ENCODE measurements at regions not wholly inside any gene's neighbourhood (a gene's known extent, or its start where the extent isn't known, plus 50 kb on each side); places are given as distances from the start of the nearest gene placed in this dataset.

DNA sequence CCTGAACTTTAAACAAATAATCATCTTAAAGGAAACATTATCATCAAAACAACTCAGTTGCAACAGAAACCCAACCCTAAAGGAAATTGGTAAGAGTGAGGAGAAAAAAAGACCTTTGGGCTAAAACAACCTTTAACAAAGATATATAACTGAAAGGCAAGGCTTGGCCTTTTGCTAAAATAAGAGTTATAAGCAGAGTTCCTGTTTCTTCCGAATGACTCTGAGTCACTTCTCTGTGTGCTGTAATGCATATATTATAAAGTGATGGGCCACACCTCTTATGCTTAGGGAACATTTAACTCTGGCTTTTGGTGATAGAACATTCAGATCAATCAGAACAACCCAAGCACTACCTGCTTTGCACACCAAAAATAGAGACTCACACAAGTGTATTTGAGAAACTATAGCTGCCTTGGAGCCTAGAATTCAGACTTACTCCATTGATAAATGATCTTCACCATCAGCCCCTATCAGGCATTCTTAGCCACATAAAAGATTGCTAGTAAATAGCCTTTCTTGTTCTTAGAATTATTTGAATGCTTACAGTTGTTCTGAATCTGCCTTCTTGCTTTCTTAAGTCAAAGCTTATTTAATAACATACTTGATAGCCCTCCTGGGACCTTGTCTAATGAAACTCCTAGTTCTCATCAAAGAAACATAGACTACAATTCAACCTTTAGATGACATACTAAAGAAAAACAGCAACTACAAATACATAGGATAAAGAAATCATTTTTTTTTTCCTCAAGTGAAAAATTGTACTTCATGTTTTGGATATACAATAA lies 294.2 kb upstream of the SEMA6D start:
- no peak for DNase-seq

DNA sequence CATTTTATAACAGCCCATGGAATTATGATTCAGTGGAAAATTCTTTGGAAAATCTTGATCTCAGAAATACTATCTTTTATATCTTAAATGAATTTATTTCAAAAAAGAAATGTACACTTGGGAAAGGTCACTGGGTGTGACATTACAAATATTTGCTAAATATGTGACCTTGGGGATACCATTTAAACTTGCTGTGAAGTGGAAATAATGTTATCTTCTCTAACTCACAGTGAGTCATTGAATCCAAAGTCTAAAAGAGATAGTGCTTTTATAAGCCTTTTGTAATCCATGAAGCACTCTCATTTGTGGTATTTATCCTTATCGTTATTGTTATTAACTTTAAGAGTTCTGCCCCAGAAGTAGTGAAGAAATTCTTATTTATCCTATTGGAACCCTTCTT lies 289.8 kb upstream of the SEMA6D start:
- no peak for DNase-seq

DNA sequence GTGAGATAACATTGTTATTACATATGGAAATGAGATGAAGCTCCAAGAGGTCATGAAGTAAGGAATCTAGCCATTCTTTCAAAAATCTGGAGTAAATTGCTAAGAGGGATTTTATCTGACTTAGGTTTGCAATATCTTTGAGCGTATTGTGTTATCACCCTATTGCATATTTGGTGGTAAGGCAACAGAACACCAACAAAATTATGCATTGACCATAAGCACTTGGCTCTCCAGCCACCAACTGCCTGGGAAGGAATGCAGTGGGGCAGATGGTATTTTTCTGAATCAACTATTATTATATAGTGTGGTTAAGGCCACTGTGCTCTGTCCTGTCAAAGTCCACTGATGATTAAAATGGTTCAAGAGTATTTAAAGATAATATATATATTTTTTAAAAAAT lies 287.9 kb upstream of the SEMA6D start:
- DNase-seq = no peak

DNA sequence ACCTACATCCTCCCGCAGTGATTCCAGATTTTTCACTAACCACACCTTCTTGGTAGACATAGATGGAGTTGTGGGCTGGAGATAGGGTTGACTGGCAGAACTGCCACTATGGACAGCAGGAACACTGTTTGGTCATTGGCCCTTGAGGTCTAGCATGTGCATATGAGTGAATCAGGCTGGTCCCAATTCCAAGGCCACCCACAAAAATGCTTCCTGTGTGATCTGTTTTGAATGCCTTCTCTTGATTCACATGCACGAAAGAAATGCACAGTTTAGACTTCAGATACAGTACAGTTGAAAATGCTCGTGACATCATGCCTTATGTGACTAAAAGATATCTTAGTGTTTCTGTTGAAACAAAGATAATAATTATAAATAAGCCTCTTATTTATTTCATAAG lies 285.8 kb upstream of the SEMA6D start:
- DNase-seq = no peak

DNA sequence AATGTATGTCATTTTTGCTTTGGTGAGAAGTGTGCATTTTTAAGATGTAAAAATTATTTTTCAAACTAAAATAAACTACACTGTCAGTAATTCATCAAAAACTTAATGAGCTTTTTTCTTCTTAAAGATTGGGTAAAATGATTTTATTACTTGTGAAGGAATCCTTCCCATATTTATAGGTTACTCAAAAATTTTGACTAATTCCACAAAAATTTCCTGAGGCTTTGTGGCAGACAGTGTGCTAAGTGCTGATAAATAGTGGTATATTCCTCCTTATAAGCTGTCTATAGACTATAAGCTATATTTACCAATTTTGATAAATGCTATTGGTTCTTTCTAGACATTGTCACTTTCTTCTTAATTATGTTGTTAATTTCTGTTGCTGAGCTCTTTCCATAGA lies 284.5 kb upstream of the SEMA6D start:
- DNase-seq = no peak

DNA sequence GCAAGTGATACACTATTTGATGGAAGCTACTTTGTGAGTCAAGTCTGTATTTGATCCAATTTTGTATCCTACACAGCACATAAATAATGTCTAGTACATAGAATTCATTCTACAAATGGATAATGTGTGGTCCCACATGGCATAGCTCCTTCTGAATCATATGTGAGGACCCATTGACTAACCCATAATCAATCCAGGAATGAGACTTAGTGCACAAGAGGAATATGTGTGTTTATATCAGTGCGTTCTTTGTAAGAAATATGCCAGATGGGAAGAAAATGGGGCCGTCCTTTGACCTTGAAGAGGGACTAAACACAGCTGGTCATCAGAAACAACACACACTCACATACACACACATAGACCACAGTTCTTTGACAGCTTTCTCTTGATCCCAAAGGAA lies 282.7 kb upstream of the SEMA6D start:
- no peak for DNase-seq

DNA sequence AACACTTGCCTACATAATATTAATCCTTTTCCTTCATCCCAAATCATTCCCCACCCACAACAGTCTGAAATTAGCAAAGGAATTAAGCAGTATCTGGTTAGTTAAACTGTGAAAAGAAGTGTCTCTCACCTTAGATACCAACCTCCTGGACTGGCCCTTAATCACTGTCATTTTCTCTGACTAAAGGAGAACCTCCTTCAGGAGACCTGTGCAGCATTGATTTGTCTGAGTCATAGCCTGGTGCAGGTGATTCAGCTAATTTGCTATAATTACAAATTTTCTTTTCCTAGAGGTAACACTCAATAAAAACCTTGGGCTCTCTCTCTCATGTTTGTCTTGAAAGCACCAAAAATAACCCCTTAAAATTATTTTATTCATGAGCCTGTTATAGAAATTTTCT lies 279.8 kb upstream of the SEMA6D start:
- no peak for DNase-seq

DNA sequence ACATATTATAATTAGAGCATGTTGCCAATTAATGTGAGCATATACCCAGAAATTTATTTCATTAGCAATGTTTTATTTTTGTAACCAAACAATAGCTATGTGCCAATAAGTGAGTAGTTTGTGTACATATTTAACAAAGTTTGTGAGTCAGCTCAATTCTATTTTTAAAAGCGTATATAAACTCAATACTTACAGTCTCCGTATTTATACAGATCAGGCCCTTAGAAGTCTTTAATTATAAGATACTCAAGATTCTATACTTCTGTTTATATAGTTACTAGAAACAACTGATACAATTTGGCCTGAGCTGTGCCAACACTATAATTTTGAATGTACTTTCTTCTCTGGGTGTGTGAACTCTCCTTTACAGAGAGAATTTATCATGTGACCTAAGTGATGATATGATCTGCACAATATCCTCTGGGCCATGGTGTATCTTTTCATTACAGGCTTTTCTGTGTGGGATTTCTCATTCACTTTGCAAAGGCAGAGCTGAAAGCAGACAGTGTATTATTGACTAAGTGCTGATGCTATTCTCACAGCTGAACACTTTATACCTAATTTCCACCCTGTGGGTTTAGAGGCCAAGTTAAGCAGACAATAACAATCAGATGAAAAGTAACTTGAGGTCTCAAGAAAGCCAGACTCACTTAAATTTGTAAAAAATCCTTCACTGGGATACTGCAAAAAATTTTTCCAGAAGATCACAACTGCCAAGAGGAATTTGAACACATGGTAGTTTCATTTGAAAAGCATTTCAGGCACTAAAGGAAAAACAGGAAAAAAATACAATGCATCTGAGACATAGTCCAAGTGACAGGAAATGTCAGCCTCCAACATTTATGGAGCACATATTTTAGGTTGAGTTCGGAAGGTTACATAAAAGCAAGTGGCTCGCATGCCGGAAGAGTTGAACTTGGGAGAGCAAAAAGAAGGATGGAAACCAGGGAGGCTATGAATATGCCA lies 277.9 kb upstream of the SEMA6D start:
- no peak for DNase-seq

DNA sequence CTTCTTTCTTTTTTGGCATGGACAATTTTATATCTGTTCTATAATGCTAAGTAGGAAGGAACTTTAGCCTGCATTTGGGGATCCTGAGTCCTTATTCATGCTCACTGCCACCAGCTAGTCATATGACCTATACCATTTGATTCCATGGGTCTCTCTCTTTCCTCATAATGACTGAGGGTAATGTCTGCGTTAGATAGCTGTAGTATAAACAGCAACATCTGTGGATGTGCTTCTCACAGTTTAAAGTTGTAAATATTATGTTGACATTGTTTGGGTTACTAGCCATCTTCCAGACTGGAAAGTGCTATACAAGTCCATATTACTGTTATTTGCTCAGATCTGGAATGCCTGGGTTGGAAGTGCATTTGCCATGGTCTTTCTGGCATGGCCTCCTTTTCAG lies 274.9 kb upstream of the SEMA6D start:
- no peak for DNase-seq

DNA sequence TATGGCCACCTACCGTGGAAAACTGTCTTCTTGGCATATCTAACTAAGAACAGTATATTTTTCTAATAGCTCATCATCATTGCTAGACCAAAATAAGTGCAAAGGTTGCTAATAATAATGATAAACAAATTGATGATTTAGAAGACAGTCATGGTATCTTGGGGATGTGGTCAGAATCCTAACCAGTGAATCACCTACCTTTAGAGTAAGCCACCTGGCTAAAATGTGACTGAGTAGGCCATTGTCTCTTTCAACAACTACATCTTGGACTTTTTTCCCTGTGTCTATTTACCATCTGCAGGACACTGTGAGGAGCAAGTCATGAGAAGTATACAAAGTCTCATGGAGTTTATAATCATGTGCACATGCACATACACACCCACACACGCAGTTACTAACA lies 273.5 kb upstream of the SEMA6D start:
- no peak for DNase-seq

DNA sequence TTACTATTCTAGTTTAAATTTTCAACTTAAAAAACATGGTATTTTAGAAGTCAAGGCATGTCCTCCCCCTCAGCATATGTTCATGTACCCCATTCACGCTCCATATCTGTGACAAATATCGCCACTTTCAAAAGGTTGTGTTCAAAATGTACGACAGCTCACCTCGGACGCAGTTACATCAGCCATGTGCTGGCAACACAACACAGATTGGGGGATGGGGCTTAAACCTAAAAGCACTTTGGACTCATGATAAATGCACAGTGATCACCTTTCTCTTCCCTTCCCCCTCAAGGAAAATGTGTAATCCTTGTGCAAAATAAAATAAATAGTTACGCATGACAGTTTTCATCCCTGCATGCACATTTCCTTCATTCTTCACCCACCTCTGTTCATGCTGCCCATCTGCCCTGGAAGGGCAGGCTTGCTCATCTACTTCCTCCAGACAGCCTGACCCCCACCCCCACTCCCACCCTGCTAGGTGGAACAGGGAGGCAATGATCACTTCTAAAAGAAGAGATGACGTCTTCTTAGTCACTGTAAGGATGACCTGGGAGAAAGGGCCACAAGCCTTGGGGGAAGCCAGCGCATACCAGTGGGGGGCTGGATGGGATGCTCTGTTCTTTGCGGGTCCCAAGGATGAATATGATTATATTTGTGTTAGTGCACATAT lies 271.4 kb upstream of the SEMA6D start:
- DNase-seq = no peak

DNA sequence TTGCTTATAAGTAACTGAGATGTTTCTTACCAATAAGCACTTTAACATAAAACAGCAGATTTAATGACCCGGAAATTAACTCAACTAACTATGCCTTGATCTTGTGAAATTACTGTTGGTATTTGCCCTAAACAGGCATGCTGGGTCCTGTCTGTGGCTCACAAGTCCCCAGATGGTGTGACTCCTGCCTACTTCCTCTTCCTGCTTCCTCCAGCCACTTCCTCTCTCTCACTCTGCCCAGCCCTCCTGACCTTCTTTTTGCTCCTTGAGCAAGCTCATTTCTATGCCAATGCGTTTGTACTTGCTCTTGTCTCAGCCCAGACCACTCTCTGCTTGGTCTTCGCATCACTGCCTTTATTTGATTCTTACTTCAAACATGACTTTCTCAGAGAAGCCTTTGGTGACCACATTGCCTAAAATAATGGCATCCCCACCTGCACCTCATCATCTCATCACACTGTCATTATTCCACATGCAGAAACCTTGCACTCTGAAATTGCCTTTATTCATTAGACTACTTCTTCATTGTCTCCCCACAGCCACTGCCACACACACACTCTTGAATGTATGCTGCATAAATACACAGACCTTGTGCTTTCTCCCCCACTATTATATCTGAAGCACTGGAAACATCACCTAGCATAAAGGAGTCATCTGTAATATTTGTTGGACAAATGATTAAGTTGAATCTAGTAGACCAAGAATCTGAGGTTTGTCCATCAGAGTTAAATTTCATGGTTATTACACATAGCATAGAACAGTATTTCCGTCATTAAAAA lies 256.3 kb upstream of the SEMA6D start:
- DNase-seq = no peak

DNA sequence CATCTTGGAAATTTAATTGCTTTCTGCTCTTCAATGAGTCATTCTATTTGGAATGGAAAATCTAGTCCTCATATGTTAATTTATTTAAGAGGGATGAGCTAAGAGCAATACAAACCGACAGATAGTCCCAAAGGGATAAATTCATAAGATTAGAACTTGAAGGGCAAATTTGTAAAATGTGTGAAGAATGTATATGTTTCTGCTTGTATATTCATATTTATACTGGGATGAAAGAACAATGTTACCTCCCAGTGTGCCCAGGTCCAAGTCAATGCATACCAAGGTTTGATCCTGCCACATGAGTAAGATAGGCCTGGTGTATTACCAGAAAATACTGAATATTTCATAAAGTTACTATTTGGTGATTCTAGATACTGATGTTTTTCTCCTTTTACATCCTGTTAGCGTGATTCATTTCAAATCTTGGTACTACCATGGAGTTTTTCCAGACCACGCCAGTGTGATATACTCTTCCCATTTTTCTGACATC lies 255.6 kb upstream of the SEMA6D start:
- DNase-seq = no peak

DNA sequence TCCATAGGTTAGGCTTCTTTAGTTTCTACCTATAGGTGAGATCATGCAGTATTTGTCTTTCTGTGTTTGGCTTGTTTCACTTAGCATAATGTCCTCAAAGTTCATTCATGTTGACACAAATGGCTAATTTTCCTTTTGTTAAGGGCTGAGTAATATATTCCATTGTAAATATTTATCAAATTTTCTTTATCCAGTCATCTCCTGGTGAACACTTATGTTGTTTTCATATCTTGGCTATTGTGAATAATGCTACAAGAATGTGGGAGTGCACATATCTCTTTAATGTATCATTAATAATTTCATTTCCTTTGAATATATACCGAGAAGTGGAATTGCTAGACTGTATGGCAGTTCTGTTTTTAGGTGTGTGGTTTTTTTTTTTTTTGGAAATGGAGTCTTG lies 250.9 kb upstream of the SEMA6D start:
- no peak for DNase-seq

DNA sequence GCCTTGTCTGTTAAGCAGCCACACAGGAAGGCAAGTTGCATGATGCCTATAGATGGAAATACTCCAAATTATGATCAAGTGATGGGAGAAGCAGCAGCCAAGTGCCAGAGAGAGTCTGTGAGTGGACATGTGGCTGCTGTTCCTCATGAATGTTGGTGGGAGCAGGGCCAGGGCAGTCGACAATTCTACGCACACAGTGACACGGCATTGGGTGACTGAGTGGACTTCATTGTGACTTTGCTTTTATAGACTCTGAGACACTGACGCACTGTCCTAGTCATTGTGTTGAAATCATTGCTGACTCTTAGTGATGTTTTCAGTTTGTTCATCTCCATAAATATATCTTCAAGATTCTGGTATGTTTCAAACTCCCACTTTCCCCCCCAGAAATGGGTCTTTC lies 246.3 kb upstream of the SEMA6D start:
- no peak for DNase-seq

DNA sequence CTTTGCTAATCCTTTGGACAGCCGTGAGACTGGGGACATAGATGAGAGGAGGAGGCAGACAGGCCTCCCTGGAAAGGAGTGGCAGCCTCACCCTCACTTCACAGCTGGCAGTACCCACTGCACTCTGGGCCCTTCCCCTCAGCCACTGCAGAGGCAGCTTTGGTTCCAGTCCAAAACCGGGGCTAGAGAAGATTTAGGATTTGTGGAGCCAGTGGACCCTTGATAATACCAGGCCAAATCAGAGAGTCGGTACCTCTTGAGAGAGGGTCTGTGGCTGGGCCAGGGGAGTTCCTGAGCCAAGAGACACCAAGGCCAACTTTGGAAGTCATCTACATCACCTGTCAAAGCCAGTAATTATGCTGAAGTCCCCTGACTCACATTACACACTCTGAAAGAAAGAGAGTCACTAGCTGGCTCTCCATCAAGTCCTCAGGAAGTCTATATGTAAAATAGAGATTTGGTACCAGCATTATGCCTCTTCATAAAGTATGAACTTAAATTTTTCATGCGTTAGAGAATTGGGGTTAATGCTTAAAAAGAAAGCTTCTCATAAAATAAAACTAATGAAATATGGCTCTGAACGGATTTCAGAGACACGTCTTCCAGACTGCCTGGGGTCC lies 244.1 kb upstream of the SEMA6D start:
- peak in 2 of 14 donors; percentile 4 to 9 for DNase-seq

DNA sequence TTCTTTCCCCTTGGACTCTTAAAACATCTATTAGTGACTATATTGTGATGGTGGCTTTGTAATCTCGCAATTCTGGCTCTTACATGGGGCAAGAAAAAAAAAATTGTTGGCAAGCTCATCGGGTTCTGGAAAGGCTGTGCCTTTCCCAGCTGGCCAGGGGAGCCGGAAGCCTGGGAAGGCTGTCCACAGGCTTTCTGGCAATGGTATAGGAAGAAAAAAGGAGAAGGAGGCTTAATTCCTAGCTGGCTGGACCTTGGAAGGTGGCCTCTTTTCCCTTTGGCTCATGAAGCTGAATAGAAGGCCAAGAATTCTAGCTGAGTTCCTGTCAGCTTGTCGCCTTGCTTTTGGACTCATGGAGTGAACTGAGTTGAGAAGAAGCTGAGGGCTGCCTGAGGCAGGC lies 243.5 kb upstream of the SEMA6D start:
- peak in 9 of 14 donors; percentile 3 to 75 (median 42) for DNase-seq

DNA sequence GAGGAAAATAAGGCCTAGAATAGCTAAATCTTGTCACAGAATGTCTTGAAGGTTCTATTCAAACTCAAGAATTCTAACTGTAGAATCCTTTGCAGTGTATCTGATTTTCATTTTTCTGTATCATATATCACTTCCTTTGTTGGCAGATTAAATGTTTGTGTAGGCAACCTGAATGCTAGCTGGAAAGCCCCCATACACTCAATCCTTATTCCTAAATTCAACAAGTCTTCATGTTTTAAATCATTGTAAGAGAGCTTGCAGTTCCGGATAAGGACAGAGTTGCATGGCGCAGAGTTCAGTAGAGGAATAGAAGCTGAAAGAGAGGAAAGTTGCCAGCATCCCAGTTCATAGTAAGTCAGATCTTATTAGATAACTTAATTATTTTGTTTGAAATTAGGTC lies 242.0 kb upstream of the SEMA6D start:
- no peak for DNase-seq

DNA sequence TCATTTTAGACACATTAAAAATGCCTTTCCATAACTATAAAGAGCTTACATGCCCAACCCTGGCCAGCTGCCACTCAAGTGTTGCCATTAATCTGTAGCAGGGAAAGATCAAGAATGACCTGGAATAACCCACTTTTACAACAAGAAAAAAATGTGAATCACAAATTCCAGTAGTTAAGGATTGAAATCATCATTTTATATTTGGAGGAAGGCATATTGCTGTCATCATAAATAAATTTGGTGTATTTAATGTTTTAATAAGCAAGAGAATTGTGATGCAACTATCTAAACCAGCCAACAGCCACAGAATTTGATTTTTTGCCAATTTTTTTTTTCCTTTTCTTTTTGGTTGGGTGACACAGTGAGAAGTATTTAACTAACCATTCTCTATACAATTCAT lies 240.0 kb upstream of the SEMA6D start:
- DNase-seq = no peak

DNA sequence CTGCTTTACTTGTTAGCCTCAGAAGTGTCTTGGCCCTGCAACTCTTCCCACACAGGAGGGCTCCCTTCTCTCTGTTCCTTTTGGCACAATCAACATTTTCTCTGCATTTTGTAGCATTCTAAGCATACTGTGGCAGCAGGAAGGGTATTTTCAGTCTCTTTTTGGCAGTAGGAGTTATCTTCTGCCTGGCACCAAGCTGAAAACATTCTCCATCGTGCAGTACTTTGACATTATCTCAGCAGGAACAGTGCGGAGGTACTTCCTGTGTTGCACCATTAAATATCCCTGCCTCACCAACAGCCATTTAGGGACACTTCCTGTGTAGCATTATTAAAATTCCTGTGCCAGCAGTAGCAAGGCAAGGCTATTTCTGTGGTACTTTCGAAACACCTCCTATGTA lies 233.2 kb upstream of the SEMA6D start:
- no peak for DNase-seq

DNA sequence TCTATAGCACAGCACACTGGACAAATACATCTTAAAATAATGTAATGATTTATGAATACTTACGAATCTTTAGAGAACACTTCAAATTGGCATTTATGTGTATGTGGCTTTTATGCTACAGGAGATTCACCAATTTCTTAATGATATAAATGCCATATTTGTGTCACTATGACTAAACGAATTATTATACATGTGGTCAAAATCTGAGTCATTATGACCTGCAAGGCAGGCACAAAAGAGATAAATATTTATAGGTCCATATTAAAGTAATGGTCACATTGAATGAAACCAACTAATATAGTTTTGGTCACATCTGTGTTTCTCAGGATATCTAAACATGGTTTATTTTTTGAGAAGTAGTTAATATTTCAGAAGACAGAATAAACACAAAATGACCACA lies 232.3 kb upstream of the SEMA6D start:
- DNase-seq = no peak

DNA sequence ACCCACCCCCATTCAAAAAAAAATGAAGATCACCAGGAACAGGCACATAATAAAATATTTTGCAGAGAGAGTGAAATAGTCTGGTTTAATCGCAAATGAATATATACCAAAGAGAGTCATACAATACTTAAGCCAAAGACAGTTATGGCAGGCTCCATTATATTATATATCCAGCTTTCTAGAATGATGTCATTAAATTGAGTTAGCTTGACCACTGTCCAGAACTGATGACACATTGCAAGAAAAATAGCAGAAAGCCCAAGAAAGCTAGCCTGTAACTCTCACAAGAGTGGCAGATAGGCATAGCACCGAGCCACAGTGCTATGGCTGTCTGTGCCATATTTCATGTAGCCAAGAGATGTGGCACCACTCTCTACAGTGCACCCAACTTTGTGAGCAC lies 231.9 kb upstream of the SEMA6D start:
- DNase-seq = no peak
